K562 (cell line): ENCODE measurements at regions not wholly inside any gene's neighbourhood (a gene's known extent, or its start where the extent isn't known, plus 50 kb on each side); places are given as distances from the start of the nearest gene placed in this dataset.
A peak's percentile ranks its signal among the peaks of the same experiment; 100 is the strongest.

Experiments used
- ATAC-seq: fragments of 200-7000 bp; cut with Tn5 transposase; 3 replicates; pipeline ENCODE4 v1.9.1; 2020; ENCODE audit warnings: moderate library complexity
- BruUV-seq: library from RNA; stranded (reverse); fragments of 400-500 nt; replicated peaks from 2 replicates; lab custom pipeline; 2021; lab: Mats Ljungman, UMichigan
- CTCF ChIA-PET: fragments of 300-600 bp; formaldehyde crosslinking; extraction: SDS; loops from one replicate; lab custom pipeline; 2021; ENCODE audit warnings: low intra/inter-chr PET ratio; lab: Yijun Ruan, JAX
- POLR2A ChIA-PET: fragments of 300-600, 350-650 bp; sonication (Branson Sonifier 250); formaldehyde crosslinking; extraction: SDS; loops from one replicate; lab custom pipeline; 2021; ENCODE audit warnings: antibody characterized with exemption, inconsistent platforms; lab: Yijun Ruan, JAX
- DNase-seq, 4 experiments: peaks; one replicate each; pipeline versions ENCODE4 v3.0.0 to v3.0.0-alpha.2; 2011 to 2018; ENCODE audit warnings: low spot score in 3 of 4, mixed read lengths in 3 of 4; ENCODE audit errors: extremely low read depth in 1 of 4
- FAIRE-seq: peaks from 2 replicates; lab custom pipeline; 2011; peaks lifted over from hg19 to GRCh38; lab: Jason Lieb, UNC
- H2AFZ ChIP-seq: 2 replicates; pipeline ENCODE4 v1.6.0; 2011; ENCODE audit warnings: low read depth, low read length, control low read depth, inconsistent platforms
- H3K27ac ChIP-seq: fragments of 200-600 bp; 3 replicates; pipeline ENCODE4 v1.8.0; 2011; ENCODE audit warnings: low read depth, mild to moderate bottlenecking, control low read depth, inconsistent platforms, low read length, moderate library complexity, mixed read lengths; ENCODE audit errors: extremely low read depth
- H3K27me3 ChIP-seq, 2 experiments: fragments of 300-600 bp in 1 of 2; 2 replicates in 1 of 2; 3 replicates in 1 of 2; pipeline versions ENCODE4 v1.6.0 to v1.8.0; 2011; ENCODE audit warnings: inconsistent platforms in 2 of 2, low read length in 2 of 2, mild to moderate bottlenecking in 1 of 2, mixed read lengths in 1 of 2, moderate library complexity in 1 of 2; ENCODE audit not compliant: control insufficient read depth in 2 of 2, insufficient read depth in 2 of 2
- H3K36me3 ChIP-seq: fragments of 300-600 bp; 3 replicates; pipeline ENCODE4 v1.8.0; 2011; ENCODE audit warnings: mild to moderate bottlenecking, low read length, inconsistent platforms; ENCODE audit not compliant: control insufficient read depth, insufficient read depth
- H3K4me1 ChIP-seq, 2 experiments: fragments of 200-600 bp in 1 of 2; replicated peaks in 1 of 2; 2 replicates in 1 of 2; 3 replicates in 1 of 2; pipeline versions ENCODE4 v1.5.1 to v1.8.0; 2011; ENCODE audit warnings: inconsistent platforms in 2 of 2, low read length in 2 of 2, mild to moderate bottlenecking in 1 of 2, mixed read lengths in 1 of 2, moderate library complexity in 1 of 2; ENCODE audit not compliant: control insufficient read depth in 2 of 2, insufficient read depth in 2 of 2
- H3K4me2 ChIP-seq: 2 replicates; pipeline ENCODE4 v1.6.1; 2011; ENCODE audit warnings: low read length, control low read depth, inconsistent platforms, mixed read lengths; ENCODE audit not compliant: insufficient read depth
- H3K4me3 ChIP-seq: fragments of 200-600 bp; sonication (generic), shearing (Covaris generic); 2 replicates; pipeline ENCODE4 v1.5.1; 2016; ENCODE audit warnings: control low read depth, inconsistent platforms
- H3K79me2 ChIP-seq: fragments of 200-600 bp; 3 replicates; pipeline ENCODE4 v1.8.0; 2011; ENCODE audit warnings: low read length, inconsistent platforms; ENCODE audit not compliant: control insufficient read depth, insufficient read depth
- H3K9ac ChIP-seq, 2 experiments: 2 replicates each; pipeline versions ENCODE4 v1.6.0 to v1.6.1; 2011; ENCODE audit warnings: low read depth in 2 of 2, low read length in 2 of 2, control low read depth in 1 of 2, inconsistent platforms in 1 of 2, mild to moderate bottlenecking in 1 of 2, mixed read lengths in 1 of 2; ENCODE audit not compliant: insufficient read depth in 1 of 2
- H3K9me1 ChIP-seq: one replicate; pipeline ENCODE4 v1.6.0; 2011; ENCODE audit warnings: inconsistent platforms, mild to moderate bottlenecking, low read length, moderate library complexity; ENCODE audit not compliant: control insufficient read depth, insufficient read depth
- H3K9me3 ChIP-seq: replicated peaks from 2 replicates; pipeline ENCODE4 v1.5.1; 2011; ENCODE audit warnings: low read depth, low read length, inconsistent platforms; ENCODE audit not compliant: control insufficient read depth, insufficient read depth
- H4K20me1 ChIP-seq: replicated peaks from 2 replicates; pipeline ENCODE4 v1.6.1; 2011; ENCODE audit warnings: low read length, inconsistent platforms, mixed read lengths; ENCODE audit not compliant: control insufficient read depth, insufficient read depth
- CBX3 ChIP-seq, 2 experiments: IDR thresholded peaks; 1 replicate in 1 of 2; 2 replicates in 1 of 2; pipeline ENCODE4 v1.6.1; 2012; ENCODE audit warnings: inconsistent platforms in 2 of 2, low read length in 2 of 2, borderline replicate concordance in 1 of 2, control low read depth in 1 of 2
- MEIS2 ChIP-seq: fragments of 450-650 bp; IDR thresholded peaks from 2 replicates; pipeline ENCODE4 v1.6.1; 2014; ENCODE audit warnings: mild to moderate bottlenecking; ENCODE audit not compliant: partially characterized antibody
- MTF1 ChIP-seq: fragments of 250-450 bp; sonication (Bioruptor Pico); IDR thresholded peaks from 2 replicates; pipeline ENCODE4 v1.9.0; 2021; ENCODE audit warnings: moderate library complexity, mild to moderate bottlenecking, inconsistent platforms, borderline replicate concordance
- RBM14 ChIP-seq: fragments of 200-400 bp; formaldehyde crosslinking; IDR thresholded peaks from 2 replicates; pipeline ENCODE4 v1.6.1; 2018; ENCODE audit warnings: low read depth, mild to moderate bottlenecking, low read length, moderate library complexity, borderline replicate concordance; ENCODE audit not compliant: insufficient read depth
- SMARCB1 ChIP-seq: IDR thresholded peaks from 2 replicates; pipeline ENCODE4 v1.6.1; 2011; ENCODE audit warnings: improper control_type of control experiment, low read depth; ENCODE audit not compliant: insufficient read length
- ZNF140 ChIP-seq: fragments of 250-450 bp; sonication (Bioruptor Pico); IDR thresholded peaks from 2 replicates; pipeline ENCODE4 v1.8.0; 2021; ENCODE audit warnings: moderate library complexity, mild to moderate bottlenecking, inconsistent platforms
- WGBS: fragments of 100-300 bp; shearing (Covaris generic); methylation state at CpG from one replicate; pipeline ENCODE4 v1.1.6; 2016; ENCODE audit warnings: low coverage, mixed read lengths; ENCODE audit not compliant: insufficient coverage; ENCODE audit errors: missing lambda C conversion rate; 5-methylcytosine and 5-hydroxymethylcytosine counted together
- in situ Hi-C: fragments of 300-500 bp; cut with MboI; formaldehyde crosslinking; loops from 4 replicates; pipeline ENCODE4 v1.15.0; 2018; ENCODE audit warnings: inconsistent platforms, mixed read lengths
- intact Hi-C: fragments of 100-400 bp; cut with micrococcal nuclease; formaldehyde crosslinking; loops from 2 replicates; pipeline ENCODE4 v1.14.2; 2022

DNA sequence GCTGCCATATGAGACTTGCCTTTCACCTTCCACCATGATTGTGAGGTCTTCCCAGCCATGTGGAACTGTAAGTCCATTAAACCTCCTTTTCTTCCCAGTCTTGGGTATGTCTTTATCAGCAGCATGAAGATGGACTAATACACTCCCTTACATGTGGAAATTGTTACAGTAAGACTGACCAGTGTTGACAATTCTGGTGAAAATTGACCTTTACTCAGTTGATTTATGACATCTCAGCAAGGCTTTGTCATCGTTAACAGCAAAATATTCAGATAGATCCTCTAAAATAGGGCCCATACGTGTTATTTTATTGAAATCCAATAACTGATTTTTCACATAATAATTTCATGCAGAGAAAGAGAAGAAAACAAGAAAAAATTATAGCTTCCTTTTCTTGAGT is 377.9 kb upstream of the SEMA3C start:
- no peaks in the 10 kb centered on the region for H3K4me1 ChIP-seq
- in situ Hi-C loops, result no loop called here

DNA sequence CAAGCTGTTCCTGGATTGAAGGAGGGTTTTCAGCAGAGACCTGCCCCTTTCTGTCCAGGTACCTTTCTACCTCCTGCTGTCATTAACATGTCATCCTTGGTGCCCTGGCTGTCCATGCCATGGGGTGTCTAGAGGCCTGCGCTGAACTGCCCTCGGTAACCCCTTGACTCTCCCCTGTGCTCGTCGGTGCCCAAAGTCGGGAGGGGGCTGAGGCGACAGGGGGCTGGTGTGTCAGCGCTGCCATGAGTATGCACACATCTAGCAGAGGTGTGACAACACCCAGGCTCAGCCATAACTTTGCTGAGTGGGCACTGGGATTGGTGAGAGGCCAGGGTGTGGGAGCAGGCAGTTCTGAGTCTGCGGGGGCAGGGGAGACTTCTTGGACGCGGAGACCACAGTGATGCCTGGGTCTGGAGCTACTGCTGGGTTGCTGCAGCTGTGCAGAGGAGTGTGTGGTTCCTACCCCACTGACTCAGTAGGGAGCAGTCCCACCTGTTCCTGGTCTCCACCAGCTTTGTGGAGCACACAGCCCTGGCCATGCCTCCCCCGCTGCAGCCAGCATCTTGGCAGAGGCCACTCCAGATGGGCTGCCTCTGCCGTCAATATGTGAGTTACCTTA is 376.2 kb upstream of the SEMA3C start:
- CTCF ChIA-PET, result no interaction called here
- H3K4me3 ChIP-seq, result no peak overlapping the region

More for the DNA sequence above, 377.9 kb upstream of the SEMA3C start:
- CTCF ChIA-PET, result no interaction called here
- H3K79me2 ChIP-seq, result no peaks in the 10 kb centered on the region
- TF ChIP-seq MEIS2 (peak; percentile 21), SMARCB1 (no peak)
- TF ChIP-seq, all 486 proteins: peak for 1
- H3K4me3 ChIP-seq, result no peak overlapping the region
- H3K9ac ChIP-seq, result no peak overlapping the region
- no peaks in the 10 kb centered on the region for H3K27me3 ChIP-seq
- 7% methylated on average over 2 of the region's 2 CpGs for WGBS
- no peaks in the 10 kb centered on the region for H3K9me3 ChIP-seq
- DNase-seq (no peak), ATAC-seq (no peak), FAIRE-seq (no peak)
- no peak overlapping the region for H3K27ac ChIP-seq
- no peak overlapping the region for H2AFZ ChIP-seq
- no peak overlapping the region for H3K4me2 ChIP-seq
- intact Hi-C loops, result no loop called here
- H3K9me1 ChIP-seq, result no peaks in the 10 kb centered on the region
- H4K20me1 ChIP-seq, result no peaks in the 10 kb centered on the region
- no TSS peak for BruUV-seq
- POLR2A ChIA-PET, result no interaction called here
- no peaks in the 10 kb centered on the region for H3K36me3 ChIP-seq

More for the DNA sequence above, 376.2 kb upstream of the SEMA3C start:
- in situ Hi-C loops (no loop called here), intact Hi-C loops (no loop called here)
- H4K20me1 ChIP-seq, result no peaks in the 10 kb centered on the region
- no TSS peak for BruUV-seq
- WGBS, result 20% methylated on average over 12 of the region's 12 CpGs
- H3K27me3 ChIP-seq, result no peaks in the 10 kb centered on the region
- H3K4me2 ChIP-seq, result no peak overlapping the region
- no peak overlapping the region for H3K9ac ChIP-seq
- no peaks in the 10 kb centered on the region for H3K36me3 ChIP-seq
- H3K79me2 ChIP-seq, result no peaks in the 10 kb centered on the region
- H3K27ac ChIP-seq, result no peak overlapping the region
- TF ChIP-seq RBM14 (no peak), MTF1 (no peak), ZNF140 (CRISPR knock-in tag) (no peak), CBX3 (IDR thresholded peaks at IDR 0.05; ENCODE audit: borderline replicate concordance in 1 of 2, low read length in 2 of 2) (no peak)
- no peak for FAIRE-seq
- ATAC-seq, result no peak
- no peak for DNase-seq
- H2AFZ ChIP-seq, result no peak overlapping the region
- H3K4me1 ChIP-seq, result no peaks in the 10 kb centered on the region
- H3K9me3 ChIP-seq, result no peaks in the 10 kb centered on the region
- H3K9me1 ChIP-seq, result no peaks in the 10 kb centered on the region
- POLR2A ChIA-PET, result no interaction called here
